22Rv1 (cell line): ENCODE measurements at regions not wholly inside any gene's neighbourhood (a gene's known extent, or its start where the extent isn't known, plus 50 kb on each side); places are given as distances from the start of the nearest gene placed in this dataset.

Experiments
- CTCF ChIP-seq: fragments of 450-650 bp; IDR thresholded peaks from 2 replicates; pipeline ENCODE4 v1.5.1; 2017; ENCODE audit warnings: mild to moderate bottlenecking
- ZFX ChIP-seq: fragments of 450-650 bp; IDR thresholded peaks from 2 replicates; pipeline ENCODE4 v1.6.1; 2017; ENCODE audit warnings: antibody characterized with exemption, borderline replicate concordance

DNA sequence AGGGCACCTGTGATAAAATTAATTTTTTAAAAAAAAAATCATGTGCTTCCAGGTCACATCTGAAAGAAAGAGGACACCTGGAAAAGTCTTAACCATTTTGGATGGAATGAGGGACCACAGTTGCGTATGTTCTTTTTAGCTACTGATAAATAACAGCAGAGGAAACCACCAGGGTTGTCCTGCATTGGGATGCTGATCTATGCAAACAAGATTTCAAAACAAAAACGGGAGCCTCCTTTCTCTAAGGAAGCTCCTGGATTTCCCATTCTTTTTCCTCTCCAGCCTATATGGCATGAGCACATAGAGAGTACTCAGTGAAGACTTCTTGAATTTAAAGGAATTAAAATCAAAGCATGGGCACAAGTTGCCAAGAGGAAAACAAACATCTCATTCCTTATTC is 145.6 kb upstream of the THBS1 start:
- no peak for TF ChIP-seq CTCF
- no peak for TF ChIP-seq ZFX
